Mucosa of descending colon (tissue), 3 donors: ENCODE measurements at regions not wholly inside any gene's neighbourhood (a gene's known extent, or its start where the extent isn't known, plus 50 kb on each side); places are given as distances from the start of the nearest gene placed in this dataset.

Experiments
- ATAC-seq: fragments of 200-7000 bp; cut with Tn5 transposase; one replicate; pipeline ENCODE4 v1.9.1; 2020; ENCODE audit warnings: mild to moderate bottlenecking, moderate library complexity
- DNase-seq, 3 donors: peaks; one replicate each; pipeline ENCODE4 v3.0.0-alpha.2; 2020
- H3K36me3 ChIP-seq: fragments of 200-600 bp; one replicate; pipeline ENCODE4 v1.8.0; 2021; ENCODE audit warnings: low read depth, mild to moderate bottlenecking
- H3K4me1 ChIP-seq: fragments of 200-600 bp; one replicate; pipeline ENCODE4 v1.8.0; 2021; ENCODE audit warnings: low read depth, mild to moderate bottlenecking
- H3K4me3 ChIP-seq: fragments of 200-600 bp; one replicate; pipeline ENCODE4 v1.8.0; 2021; ENCODE audit warnings: mild to moderate bottlenecking
- H3K9me3 ChIP-seq: fragments of 200-600 bp; one replicate; pipeline ENCODE4 v1.8.0; 2021; ENCODE audit warnings: mild to moderate bottlenecking
- intact Hi-C, 2 donors: fragments of 100-400 bp; cut with DNase I in 1 of 2; cut with micrococcal nuclease in 1 of 2; formaldehyde crosslinking; loops; one replicate each; pipeline versions ENCODE4 v1.11.0 to v1.11.1; 2022; cut with DNase I, micrococcal nuclease
- TF ChIP-seq, protein P1 (sequence below): fragments of 200-600 bp; IDR thresholded peaks from one replicate; pipeline ENCODE4 v1.8.0; 2022; ENCODE audit warnings: antibody characterized with exemption, mild to moderate bottlenecking
- donor health status: DM: no; HTN: no; CAD: no; lungs with moderate emphysema.
- donor health status: DM: no; HTN: no; CAD: no.
- donor health status: DM: no; HTN: yes; CAD: no.

DNA sequence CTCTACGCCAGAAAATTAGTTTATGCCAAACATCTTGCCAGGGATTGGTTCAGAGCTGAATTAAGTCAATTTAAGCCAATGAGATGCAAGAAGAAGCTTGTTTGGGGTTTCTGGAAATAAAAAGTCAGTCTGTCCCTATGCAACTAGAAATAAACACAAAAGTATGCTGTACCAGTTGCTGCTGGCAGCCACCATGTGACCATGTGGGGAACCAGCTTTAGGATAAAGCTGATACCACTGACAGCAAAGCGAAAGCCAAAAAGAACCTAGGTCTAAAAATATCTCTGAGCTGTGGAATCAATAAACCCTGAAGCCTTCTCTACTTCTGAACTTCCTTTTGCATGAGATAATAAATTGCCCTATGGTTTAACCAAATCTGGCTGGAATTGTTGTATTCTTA, 181.8 kb upstream of the PARD3B start:
- DNase-seq (no peak), ATAC-seq (no peak)
- Histone ChIP-seq H3K36me3 (no peaks in the 10 kb centered on the region), H3K4me1 (no peaks in the 10 kb centered on the region), H3K4me3 (no peak overlapping the region), H3K9me3 (no peaks in the 10 kb centered on the region)
- TF ChIP-seq, protein P1, sequence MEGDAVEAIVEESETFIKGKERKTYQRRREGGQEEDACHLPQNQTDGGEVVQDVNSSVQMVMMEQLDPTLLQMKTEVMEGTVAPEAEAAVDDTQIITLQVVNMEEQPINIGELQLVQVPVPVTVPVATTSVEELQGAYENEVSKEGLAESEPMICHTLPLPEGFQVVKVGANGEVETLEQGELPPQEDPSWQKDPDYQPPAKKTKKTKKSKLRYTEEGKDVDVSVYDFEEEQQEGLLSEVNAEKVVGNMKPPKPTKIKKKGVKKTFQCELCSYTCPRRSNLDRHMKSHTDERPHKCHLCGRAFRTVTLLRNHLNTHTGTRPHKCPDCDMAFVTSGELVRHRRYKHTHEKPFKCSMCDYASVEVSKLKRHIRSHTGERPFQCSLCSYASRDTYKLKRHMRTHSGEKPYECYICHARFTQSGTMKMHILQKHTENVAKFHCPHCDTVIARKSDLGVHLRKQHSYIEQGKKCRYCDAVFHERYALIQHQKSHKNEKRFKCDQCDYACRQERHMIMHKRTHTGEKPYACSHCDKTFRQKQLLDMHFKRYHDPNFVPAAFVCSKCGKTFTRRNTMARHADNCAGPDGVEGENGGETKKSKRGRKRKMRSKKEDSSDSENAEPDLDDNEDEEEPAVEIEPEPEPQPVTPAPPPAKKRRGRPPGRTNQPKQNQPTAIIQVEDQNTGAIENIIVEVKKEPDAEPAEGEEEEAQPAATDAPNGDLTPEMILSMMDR = no peak
- intact Hi-C loops = no loop called here

DNA sequence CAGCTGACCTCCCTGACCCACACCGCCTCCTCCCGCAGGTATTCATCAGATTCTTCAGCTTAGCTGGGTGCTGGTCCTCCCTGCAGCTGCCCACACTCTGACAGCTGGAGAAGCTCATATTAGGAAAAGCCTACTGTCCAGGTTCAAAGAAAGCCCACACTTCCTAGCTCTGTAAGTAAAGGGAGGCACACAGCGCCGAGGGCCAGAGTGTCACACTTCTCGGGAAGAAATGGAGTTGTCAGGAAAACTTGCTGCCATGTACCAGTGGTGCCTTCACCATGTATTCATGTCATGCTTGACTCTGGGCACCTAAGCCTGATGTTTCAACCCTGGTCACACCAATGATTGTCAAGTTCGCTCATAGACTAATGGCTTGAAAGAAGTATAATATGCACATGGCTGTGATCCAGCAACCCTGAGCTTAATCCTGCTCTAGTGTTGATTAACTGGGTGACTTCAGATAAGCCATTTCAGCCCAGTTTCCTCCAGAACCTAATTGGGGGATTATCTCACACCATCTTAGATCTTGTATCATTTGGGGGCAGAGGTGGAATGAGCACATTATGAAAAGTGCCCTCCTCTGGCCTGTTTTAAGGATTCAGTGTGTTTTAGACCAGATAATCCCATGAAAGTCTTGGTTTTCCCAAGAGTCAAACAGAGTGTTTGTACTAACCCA, 180.3 kb upstream of the PARD3B start:
- intact Hi-C loops = no loop called here
- DNase-seq = no peak
- TF ChIP-seq, protein P1 = no peak

DNA sequence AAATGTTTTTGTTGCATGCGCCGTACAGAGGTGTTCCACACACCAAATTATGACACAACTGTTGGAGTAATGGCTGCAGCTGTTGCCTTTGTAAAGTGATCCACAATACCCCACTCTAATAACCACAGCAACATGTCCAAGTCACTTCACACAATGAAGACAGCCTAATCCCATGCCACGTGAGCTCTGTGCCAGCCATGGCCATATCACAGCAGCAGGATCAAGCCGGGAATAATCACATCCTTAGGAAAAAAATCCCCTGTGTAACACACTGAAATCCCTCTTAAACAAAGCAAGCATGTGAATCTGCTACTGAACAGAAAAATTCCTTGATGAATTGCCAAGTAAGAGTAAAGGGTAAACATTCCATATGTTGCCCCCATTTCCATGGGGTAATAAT, 179.5 kb upstream of the PARD3B start:
- TF ChIP-seq, protein P1 = no peak
- intact Hi-C loops = no loop called here
- no peaks in the 10 kb centered on the region for H3K9me3 ChIP-seq
- no peak overlapping the region for H3K4me3 ChIP-seq
- ATAC-seq (no peak), DNase-seq (no peak)
- no peaks in the 10 kb centered on the region for H3K36me3 ChIP-seq
- H3K4me1 ChIP-seq = no peaks in the 10 kb centered on the region

More for the DNA sequence above, 180.3 kb upstream of the PARD3B start:
- ATAC-seq = no peak
- Histone ChIP-seq H3K4me3 (no peak overlapping the region), H3K36me3 (no peaks in the 10 kb centered on the region), H3K9me3 (no peaks in the 10 kb centered on the region), H3K4me1 (no peaks in the 10 kb centered on the region)

DNA sequence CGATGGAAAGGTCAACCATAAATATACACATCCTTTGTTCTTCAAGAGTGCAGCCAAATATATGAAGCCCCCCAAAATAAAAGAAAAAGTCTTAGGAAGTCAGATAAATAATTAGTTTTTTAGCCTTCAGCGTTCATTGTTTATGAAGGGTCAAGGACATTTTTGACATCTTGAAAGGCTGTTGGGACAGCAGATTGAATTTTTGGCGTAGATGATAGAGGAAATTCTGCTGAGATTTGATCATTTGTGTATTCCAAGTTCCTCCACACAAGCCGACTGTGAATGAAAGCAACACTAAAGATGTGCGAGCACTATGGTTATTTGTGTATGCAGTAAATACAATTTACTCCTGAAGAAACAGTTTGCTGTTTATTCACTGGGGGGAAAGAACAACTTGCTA, 177.8 kb upstream of the PARD3B start:
- H3K4me1 ChIP-seq = no peaks in the 10 kb centered on the region
- DNase-seq (no peak), ATAC-seq (no peak)
- intact Hi-C loops = no loop called here
- TF ChIP-seq, protein P1 = no peak
- H3K36me3 ChIP-seq = no peaks in the 10 kb centered on the region
- H3K9me3 ChIP-seq = no peaks in the 10 kb centered on the region
- no peak overlapping the region for H3K4me3 ChIP-seq

DNA sequence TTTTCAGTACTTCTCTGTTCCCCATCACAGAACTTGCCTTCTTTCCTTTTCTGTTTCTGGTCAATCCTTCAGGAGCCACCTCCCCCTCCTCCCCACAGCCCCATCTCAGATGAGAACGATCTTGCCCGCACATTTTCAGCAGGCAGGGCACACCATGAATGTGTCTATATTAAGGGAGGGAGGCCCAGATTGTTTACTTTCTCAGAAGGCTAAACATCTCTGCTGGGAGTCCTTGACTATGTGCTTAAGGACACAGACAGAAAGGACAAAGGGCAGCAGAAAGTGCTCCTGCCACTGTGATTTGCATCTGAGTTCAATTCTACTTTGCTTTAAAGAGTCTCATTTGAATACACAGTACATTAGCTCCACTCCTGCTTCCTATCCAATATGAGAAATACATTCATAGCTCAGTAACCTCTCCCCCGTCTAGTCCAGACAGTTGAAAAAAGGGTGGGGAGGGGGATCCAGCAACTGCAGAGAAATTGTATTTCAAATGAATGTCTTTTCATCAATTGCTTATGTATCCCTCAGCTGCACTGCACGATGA, 175.0 kb upstream of the PARD3B start:
- no peak for DNase-seq
- ATAC-seq = no peak
- H3K9me3 ChIP-seq = no peaks in the 10 kb centered on the region
- H3K4me1 ChIP-seq = no peaks in the 10 kb centered on the region
- no peak overlapping the region for H3K4me3 ChIP-seq
- intact Hi-C loops = no loop called here
- TF ChIP-seq, protein P1 = no peak
- H3K36me3 ChIP-seq = no peaks in the 10 kb centered on the region

DNA sequence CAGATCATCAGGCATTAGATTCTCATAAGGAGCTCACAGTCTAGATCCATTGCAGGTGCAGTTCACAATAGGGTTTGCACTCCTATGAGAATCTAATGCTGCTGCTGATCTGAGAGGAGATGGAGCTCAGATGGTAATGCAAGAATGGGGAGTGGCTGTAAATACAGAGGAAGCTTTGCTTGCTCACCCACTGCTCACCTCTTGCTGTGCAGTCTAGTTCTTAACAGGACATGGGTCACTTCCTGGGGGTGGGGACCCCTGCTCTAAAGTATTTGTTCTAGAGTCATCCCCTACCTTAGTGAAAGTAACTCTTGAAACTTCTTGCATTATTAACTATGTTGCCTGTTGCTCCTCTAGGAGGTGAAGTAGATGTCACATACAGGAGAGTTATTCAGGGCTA, 171.3 kb upstream of the PARD3B start:
- ATAC-seq (no peak), DNase-seq (no peak)
- Histone ChIP-seq H3K9me3 (no peaks in the 10 kb centered on the region), H3K4me1 (no peaks in the 10 kb centered on the region), H3K36me3 (no peaks in the 10 kb centered on the region), H3K4me3 (no peak overlapping the region)
- intact Hi-C loops = no loop called here
- TF ChIP-seq, protein P1 = no peak
